ENCODE measurements at regions not wholly inside any gene's neighbourhood (a gene's known extent, or its start where the extent isn't known, plus 50 kb on each side); places are given as distances from the start of the nearest gene placed in this dataset.

DNA sequence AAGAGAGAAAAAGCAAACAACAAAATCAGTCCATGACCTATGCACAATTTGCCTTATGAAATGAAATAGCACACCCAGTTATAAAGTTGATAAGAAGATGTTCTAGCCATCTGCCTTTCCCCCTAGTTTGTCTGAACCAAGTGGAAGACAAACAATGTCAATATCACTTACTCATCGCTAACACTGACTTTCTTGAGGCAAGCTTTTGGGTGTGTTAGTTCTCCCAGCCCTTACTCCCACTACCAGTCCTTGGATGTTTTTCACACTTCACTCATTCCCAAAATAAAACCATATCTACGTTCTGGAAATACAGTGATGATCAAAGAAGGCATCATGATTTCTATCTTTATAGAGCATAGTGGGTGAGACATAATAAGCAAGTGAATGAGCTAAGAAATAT lies 393.8 kb downstream of the PCDH20 start:
- no peak for DNase-seq

DNA sequence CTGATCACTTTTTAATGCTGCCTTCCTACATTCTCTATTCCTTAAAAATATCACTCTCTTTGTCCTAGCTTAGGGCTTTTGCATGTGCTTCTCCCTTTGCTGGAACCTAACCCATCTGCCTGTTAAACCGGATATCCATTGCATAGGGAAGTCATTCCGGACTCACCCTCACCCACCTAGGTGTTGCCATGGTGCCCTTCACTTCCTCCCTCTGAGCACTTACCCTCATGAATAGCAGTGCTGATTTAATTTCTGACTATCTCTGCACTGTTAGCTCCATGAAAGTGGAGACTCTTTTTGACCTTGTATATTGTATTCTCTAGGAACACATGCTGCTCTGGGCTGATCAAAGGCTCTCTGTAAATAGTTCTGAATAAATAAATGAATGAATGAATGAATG lies 401.9 kb downstream of the PCDH20 start:
- DNase-seq, result no peak

DNA sequence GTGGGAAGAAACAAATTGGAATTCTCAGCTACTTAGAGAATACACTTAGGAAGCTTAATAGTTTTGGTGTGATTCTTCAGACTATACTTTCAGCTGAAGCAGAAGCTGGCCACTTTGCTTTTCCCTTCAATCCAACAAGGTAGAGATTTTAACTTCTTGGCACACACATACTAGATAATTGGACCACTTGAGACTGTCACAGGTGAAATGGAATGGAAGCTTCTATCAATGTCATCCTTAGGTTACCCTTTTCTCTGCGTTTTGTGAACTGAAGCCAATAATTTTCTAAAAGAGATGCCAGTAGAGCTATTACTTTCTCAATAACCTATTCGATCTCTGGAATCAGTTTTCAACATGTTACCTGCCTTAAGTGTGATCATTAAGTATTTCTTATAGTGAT lies 405.3 kb downstream of the PCDH20 start:
- no peak for DNase-seq

- no peak for DNase-seq
Observed at GRCh38 chr13:61002686-61003085, 413.0 kb downstream of the PCDH20 start.

DNA sequence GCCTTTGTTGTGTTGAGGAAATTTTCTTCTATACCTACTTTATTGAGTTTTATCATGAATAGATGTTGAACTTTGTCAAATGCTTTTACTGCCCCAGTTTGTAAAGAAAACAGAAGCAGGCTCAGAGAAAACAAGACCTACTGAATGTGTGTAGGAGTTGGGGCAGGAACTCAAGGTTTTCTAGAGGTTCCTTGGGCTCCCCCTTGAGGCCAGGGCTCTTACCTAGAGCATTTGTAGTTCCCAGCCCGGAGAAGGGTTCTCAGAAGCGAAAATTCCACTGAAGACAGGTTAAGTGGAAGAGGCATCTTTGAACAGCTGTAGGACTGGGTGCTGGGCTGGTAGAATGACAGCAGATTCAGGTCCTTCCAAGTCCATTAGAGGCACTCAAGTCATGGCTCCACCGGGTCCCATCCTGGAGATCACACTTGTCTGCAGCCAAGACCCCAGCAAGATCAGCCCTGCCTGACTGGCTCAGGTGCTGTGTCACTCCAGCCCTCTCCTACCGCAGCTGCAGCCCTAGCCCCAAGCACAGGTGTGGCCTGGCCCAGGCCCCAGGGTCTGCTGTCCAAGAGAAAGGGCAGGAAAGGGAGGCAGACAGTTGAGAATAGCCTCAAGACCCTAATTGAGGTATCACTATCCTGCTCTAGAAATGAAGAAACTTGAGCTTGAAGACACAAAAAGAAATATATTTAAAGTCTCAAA lies 425.5 kb downstream of the PCDH20 start:
- DNase-seq, result no peak

DNA sequence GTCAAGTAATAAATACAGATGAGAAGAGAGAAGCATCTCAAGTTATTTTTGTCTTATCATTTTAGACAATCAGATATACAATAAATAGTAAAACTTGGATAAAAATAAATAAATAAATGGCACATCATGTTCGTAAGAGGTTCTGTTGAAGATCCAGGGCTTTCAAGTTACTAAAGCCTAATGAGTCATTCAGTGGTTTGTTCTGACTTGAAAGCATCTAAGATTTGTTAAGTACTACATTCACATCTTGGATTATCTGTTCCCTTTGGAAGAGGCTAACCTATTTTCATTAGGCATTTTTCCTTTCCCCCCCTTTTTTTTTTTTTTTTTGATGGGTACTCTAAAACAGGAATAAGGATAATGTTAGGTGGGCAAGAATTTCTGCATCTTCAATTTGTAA lies 429.3 kb downstream of the PCDH20 start:
- DNase-seq, result no peak

- DNase-seq, result no peak
Observed at GRCh38 chr13:60981407-60981806, 434.2 kb downstream of the PCDH20 start.

- no peak for DNase-seq
Observed at GRCh38 chr13:60976367-60976766, 439.3 kb downstream of the PCDH20 start.

- DNase-seq, result no peak
Observed at GRCh38 chr13:60974296-60974695, 441.4 kb downstream of the PCDH20 start.

DNA sequence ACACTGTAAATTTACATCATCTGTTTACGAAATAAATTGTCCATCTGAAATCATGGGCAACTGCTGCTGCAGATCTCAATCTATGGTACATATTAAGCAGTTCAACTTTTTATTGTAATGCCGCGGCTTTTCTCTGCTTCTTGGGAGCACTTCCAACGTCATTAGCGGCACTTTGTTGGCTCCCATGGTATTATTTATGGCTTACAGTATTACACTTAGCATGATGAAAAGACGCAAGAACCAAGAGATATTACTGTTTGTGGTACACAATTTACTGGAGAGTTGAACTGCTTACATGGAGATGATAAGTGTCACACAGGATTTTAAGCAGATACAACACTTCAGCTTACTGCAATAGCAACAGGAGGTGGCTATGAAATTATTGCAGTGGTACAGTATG lies 442.1 kb downstream of the PCDH20 start:
- DNase-seq, result no peak

DNA sequence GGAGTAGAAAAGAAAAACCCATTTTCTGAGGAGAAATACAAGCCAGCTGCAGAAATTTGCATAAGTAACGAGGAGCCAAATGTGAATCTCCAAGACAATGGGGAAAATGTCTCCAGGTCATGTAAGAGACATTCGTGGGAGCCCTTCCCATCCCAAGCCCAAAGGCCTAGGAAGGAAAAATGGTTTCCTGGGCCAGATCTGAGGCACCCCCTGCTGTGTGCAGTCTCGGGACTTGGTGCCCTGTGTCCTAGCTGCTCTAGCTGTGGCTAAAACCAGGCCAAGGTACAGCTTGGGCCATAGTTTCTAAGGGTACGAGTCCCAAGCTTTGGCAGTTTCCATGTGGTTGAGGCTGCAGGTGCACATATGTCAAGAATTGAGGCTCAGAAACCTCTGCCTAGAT lies 444.9 kb downstream of the PCDH20 start:
- no peak for DNase-seq

GRCh38 chr13:60969656-60970055 lies 446.0 kb downstream of the PCDH20 start:
- DNase-seq, result no peak

GRCh38 chr13:60959427-60959826 lies 456.2 kb downstream of the PCDH20 start:
- no peak for DNase-seq

DNA sequence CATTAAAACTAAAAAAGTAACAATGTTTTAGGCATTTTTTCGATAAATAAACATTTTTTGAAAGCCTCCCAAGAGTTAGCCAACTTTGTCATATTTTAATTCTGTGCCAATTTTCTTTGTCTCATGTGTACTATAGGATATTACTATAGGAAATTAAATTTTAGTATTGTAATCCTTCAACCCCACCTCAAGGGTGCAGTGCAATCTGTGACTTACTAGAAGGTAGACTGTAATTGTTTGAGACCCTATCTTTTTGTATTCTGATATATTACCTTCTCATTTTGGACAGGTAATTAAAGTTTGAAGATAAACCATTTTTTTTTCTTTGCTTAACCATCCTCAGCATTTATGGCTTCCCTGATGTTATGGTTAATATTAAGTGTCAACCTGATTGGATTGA lies 457.8 kb downstream of the PCDH20 start:
- DNase-seq, result no peak

DNA sequence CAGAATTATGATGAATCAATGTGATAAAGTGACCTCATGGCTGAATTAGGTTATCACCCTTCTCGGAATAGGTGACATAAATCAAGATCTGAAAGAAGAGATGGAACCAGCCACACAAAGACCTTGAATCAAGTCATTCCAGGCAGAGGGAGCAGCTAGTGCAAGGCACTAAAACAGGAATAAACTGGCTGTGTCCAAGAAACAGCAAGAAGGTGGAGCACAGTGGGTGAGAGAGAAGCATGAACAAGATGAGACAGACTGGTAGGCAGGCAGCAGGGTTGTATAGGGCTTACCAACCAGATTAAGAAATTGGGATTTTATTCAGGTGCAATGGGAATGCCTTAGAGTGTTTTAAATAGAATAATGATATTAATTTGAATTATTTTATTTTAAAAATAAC lies 470.3 kb downstream of the PCDH20 start:
- DNase-seq, result no peak

DNA sequence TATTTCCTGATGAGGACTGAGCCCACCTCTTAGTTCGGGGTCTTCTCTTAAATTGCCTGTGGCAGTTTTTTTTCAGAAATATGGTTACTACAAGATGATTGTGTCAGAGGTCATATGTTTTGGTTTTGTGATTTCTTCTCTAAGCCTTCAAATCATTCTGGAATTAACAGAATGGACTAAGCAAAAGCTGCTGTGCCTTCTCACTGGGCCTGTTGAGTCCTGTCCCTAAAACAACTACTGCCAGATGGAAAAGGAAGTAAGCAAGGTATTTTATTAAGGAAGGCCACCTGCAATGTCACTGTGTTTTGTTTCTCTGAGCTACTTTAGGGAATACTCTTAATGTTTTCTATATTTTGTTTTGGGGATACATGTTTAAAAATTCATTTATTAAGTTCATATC lies 470.8 kb downstream of the PCDH20 start:
- no peak for DNase-seq

DNA sequence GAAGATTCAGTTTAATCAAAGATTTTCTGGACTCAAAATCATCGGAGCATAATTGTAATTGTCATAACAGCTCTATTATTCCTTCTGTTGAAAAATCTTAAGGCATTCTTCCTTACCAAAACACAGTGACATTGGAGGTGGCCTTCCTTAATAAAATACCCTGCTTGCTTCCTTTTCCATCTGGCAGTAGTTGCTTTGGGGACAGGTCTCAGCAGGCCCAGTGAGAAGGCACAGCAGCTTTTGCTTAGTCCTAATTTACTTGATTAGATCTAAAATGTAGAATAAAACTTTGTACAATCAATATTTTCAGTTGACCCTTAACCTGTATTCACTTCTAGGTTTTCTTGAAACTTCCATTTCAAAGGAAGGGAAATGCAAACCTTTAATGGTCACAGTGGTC lies 471.6 kb downstream of the PCDH20 start:
- DNase-seq, result no peak

DNA sequence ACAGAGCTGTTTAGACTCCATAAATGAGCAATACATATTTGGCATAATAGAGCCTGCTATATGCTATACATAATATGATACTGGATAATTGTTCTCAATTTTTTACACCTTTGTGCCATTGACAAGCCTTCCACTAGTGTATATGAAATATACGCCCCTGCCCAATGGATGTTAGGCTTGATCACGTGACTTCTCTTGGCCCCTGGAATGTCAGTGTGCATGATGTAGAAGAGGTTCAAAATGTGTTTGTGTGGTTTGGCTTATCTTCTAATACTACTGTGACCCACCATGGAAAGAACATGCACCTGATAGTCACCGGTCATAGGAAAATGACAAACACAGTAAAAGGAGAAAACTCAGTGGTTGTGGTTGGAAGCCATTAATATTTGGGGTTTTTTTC lies 479.4 kb downstream of the PCDH20 start:
- DNase-seq, result no peak

DNA sequence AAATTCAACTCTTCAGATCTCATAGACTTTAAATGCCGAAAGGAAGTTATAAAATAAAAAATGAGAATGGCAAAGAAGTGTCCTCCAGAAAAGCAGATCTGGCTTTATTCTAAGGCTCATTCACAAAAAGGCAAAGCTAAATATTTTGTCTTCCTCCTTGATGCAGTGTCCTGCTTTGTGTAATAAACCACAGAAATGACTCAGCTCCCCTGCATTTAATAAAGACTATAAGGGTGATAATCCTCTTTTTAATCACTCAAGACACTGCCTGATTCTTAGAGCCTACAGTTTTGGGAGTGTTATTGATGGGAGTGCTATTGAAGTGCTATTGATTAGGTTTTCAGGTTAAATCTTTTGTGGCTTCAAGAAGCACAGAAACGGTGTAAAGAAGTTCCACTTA lies 482.0 kb downstream of the PCDH20 start:
- no peak for DNase-seq

- DNase-seq, result no peak
Observed at GRCh38 chr13:60931858-60932546, 483.6 kb downstream of the PCDH20 start.

DNA sequence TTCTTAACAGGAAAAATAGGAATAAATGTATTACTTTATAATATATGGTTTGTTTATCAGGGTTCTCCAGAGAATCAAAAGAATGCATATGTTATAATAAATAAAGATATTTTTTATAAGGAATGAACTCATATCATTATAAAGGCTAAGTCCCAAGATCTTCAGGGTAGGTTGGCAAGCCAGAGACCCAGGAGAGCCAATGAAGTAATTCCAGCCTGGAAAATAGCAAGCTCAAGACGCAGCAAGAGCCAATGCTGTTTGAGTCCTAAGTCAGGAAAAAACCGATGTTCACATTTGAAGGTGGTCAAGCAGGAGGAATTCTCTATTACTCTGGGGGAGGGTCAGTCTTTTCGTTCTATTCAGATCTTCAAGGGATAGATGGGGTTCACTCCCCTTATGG lies 490.0 kb downstream of the PCDH20 start:
- DNase-seq, result no peak

DNA sequence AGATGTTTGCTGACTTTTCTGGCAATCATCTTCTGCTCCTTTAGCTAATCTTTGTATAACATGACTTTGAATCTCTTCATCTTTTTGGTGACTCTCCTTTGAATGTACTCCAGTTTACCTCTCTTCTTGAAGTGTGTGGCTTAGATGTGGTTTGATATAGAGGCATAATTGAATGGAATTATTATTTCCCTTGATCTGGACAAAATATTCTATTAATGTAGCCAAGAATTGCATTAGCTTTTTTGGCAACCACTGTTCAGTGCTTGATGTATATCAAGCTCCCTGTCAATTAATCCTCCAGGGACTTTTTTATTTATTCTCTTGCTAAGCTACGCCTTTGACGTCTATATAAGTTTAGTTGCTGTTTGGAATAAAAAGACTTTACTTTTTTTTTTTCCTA lies 490.8 kb downstream of the PCDH20 start:
- no peak for DNase-seq

- no peak for DNase-seq
Observed at GRCh38 chr13:60922576-60923231, 492.9 kb downstream of the PCDH20 start.

DNA sequence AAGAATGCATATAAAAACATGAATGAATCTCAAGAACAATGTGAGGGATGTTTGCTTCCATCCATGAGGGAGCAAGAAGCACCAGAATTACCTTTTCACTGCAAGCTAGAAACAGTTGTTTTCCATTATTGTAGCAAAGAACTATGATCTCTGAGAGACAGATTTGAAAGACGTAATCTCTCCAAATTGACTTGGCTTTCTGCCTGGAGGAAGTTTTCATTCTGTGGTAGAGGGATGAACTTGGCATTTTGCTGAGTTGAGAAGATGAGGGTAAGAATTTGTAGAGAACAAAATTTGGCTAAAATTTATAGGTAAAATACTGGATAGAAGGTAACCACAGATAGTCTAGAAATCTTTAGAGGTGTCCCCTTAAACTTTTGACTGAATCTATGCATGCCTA lies 496.8 kb downstream of the TDRD3 start:
- DNase-seq, result no peak

DNA sequence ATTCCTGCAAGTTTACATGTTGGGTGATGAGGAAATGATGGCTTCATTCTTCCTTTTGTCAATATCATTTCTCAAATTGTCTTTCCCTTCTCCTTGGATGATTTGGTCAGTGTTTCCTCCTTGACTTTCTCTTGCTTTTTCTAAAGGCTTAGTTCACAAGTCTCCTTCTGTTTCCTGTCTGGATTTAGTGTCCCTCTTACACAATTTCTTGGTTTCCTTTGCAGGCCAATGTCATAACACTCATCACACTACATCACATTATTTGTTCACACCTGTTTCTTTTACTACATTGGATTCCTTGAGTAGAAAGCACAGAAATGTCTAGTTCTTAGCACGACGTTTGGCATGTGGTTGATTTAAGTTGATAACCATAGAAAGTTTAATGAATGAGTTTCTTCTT lies 490.7 kb downstream of the TDRD3 start:
- no peak for DNase-seq
